ENCODE measurements at regions not wholly inside any gene's neighbourhood (a gene's known extent, or its start where the extent isn't known, plus 50 kb on each side); places are given as distances from the start of the nearest gene placed in this dataset.
A peak's percentile ranks its signal among the peaks of the same experiment; 100 is the strongest.
"Not testable (repeated sequence)": the region's sequence is repeated elsewhere in the genome, so short reads cannot be mapped to it uniquely, and the experiment has no call there.

DNA sequence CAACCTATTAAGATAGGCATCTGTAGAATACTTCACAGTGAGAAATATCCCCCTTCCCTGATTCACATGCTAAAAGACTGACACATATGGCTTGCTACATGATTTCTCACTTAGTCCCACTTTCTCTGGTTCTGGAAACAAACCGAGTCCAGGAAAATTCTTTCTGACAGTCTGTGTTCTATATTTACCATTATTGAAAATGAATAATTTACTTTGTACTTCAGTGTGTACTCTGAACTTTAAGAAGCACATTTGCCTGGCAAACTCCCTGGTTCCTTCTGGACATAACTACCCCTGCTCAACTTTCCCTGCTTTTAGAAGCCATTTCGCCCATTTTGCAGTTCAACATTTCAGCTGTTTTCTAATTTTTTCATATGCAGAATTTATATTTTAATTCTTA, 53.6 kb downstream of the APCS start:
- DNase-seq (ENCODE audit: extremely low spot score) = no peak
- CTCF ChIA-PET = no interaction called here
- POLR2A ChIA-PET = no interaction called here
- TF ChIP-seq, protein P1, sequence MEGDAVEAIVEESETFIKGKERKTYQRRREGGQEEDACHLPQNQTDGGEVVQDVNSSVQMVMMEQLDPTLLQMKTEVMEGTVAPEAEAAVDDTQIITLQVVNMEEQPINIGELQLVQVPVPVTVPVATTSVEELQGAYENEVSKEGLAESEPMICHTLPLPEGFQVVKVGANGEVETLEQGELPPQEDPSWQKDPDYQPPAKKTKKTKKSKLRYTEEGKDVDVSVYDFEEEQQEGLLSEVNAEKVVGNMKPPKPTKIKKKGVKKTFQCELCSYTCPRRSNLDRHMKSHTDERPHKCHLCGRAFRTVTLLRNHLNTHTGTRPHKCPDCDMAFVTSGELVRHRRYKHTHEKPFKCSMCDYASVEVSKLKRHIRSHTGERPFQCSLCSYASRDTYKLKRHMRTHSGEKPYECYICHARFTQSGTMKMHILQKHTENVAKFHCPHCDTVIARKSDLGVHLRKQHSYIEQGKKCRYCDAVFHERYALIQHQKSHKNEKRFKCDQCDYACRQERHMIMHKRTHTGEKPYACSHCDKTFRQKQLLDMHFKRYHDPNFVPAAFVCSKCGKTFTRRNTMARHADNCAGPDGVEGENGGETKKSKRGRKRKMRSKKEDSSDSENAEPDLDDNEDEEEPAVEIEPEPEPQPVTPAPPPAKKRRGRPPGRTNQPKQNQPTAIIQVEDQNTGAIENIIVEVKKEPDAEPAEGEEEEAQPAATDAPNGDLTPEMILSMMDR (IDR thresholded peaks at IDR 0.05; ENCODE audit: control extremely low read depth, extremely low read depth, low read depth, missing control alignments) = no peak

DNA sequence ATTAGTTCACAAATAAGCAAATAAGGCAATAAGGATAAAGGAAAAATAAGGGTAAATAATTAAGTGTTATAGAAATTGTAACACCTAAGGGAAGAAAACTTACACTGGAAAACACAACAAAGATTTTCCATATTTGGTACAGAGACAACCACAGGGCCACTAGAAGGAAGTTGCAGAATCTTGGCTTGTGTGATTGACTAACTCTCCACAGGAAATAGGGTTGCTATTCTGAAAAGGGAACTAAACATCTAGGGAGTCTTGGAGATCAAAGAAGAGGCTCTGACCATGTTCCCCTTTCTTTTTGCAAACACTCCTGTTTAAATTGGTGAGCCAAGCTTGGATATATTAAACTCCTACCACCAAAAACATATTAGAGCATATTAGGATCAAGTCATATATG, 59.1 kb downstream of the APCS start:
- ChIA-PET POLR2A (no interaction called here), CTCF (no interaction called here)
- peak; percentile 10 for DNase-seq (ENCODE audit: extremely low spot score)
- TF ChIP-seq, protein P1 (IDR thresholded peaks at IDR 0.05; ENCODE audit: control extremely low read depth, extremely low read depth, low read depth, missing control alignments) = no peak

DNA sequence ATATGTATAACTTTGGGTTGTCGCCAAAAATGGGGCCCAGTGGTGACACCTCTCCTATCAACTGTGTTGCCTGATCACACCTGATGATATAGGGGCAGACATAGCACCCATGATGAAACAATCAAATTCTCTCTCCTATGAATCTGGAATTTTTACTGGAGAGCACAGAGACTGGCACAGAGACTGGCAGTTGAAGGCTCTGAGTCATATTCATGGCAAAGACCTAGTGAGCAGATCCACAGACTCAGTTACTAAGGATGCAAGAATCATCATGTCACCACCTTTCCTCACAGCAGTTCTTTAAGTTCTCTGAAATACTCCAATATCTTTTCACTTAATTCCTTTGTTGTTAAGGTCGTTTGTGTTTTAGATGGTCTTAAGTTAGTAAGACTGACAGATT, 60.0 kb downstream of the APCS start:
- DNase-seq (ENCODE audit: extremely low spot score) = no peak
- CTCF ChIA-PET = no interaction called here
- POLR2A ChIA-PET = no interaction called here
- TF ChIP-seq, protein P1 (IDR thresholded peaks at IDR 0.05; ENCODE audit: control extremely low read depth, extremely low read depth, low read depth, missing control alignments) = no peak

DNA sequence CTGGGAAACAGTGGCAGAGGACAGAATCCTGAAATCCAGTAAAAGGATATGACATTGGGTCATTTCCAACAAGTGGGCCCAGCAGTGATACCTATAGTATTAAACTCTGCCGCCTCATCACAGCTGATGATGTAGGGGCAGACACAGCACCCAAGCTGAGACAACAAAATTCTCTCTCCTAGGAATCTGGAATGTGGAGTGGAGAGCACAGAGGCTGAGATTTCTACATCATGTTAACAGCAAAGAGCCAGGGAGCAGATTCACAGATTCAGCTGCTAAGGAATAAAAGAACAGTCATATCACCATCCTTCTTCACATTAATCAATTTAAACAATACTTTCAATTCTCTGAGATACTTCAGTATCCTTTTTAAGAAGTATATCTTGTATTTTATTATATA, 61.9 kb downstream of the CRP start:
- CTCF ChIA-PET = no interaction called here
- no peak for DNase-seq (ENCODE audit: extremely low spot score)
- TF ChIP-seq, protein P1 (IDR thresholded peaks at IDR 0.05; ENCODE audit: control extremely low read depth, extremely low read depth, low read depth, missing control alignments) = no peak
- POLR2A ChIA-PET = no interaction called here

DNA sequence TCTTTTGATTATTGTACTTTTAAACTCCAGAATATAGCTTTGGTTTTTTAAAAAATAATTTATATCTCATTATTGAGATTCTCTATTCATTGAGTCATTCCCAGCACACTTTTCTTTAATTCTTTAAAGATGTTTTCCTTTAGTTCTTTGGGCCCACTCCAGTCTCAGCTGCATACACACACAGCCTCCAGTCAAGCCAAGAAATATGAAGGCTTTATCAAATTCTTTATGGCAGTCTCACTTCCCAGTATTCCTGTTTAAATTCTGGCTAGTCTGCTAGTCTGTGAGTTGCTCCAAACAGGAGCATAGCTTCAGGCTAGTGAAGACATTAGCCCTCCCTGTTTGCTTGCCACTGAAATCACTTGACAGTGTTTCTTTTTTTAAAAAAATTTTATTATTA, 61.2 kb downstream of the CRP start:
- ChIA-PET CTCF (no interaction called here), POLR2A (no interaction called here)
- TF ChIP-seq, protein P1 (IDR thresholded peaks at IDR 0.05; ENCODE audit: control extremely low read depth, extremely low read depth, low read depth, missing control alignments) = no peak
- DNase-seq (ENCODE audit: extremely low spot score) = no peak

DNA sequence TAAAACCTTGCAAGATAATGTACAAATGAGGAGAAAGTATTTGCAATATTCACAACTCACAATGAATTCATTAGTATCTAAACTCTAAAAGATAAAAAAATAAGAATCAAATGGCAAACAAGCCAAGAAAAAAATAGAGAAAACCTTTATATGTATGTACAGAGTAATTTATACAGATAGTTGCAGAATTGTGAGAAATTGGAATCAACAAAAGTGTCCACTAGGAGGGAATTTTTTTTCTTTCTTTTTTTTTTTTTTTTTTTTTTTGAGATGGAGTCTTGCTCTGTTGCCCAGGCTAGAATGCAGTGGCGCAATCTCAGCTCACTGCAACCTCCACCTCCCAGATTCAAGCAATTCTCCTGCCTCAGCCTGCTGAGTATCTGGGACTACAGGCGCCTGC, 56.9 kb downstream of the CRP start:
- POLR2A ChIA-PET; CTCF ChIA-PET; DNase-seq (ENCODE audit: extremely low spot score): not testable (repeated sequence)
